ENCODE measurements at regions not wholly inside any gene's neighbourhood (a gene's known extent, or its start where the extent isn't known, plus 50 kb on each side); places are given as distances from the start of the nearest gene placed in this dataset.

DNA sequence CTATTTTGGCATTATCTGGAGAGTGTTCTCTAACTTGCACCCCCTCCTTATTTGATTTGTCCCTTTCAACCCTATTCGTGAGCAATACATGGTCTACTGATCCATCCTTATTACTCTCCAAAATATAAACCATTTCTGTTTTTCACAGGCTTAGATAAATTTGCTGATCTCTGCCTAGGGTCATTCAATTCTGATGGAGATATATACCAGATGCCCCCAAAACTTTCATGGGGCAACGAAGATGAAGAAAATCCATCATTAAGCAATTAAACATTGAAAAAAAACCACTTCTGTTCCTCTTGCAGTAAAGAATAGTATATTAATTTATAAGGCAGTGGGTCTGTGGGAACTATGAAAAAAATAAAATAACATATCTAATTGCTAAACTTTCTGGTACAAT, 313.4 kb downstream of the CASP12 start:
- H3K9me2 ChIP-seq (ENCODE audit: insufficient read depth, low read length) = no peaks in the 10 kb centered on the region
- no peak for DNase-seq (ENCODE audit: low spot score)
- intact Hi-C loops (cut with micrococcal nuclease; ENCODE audit: unreplicated experiment) = no loop called here
- BruUV-seq (replicated peaks) = no TSS peak
- no peak overlapping the region for H3K27ac ChIP-seq (ENCODE audit: low read depth, low read length, poor library complexity, severe bottlenecking)
- ChIA-PET CTCF (ENCODE audit: unreplicated experiment) (no interaction called here), POLR2A (no interaction called here)
- H3K4me3 ChIP-seq (ENCODE audit: low read depth, low read length, poor library complexity, severe bottlenecking) = no peak overlapping the region
- no peaks in the 10 kb centered on the region for H3K9me3 ChIP-seq (ENCODE audit: low read length)
- H2AFZ ChIP-seq (ENCODE audit: low read length) = no peak overlapping the region
- no peaks in the 10 kb centered on the region for H3K79me2 ChIP-seq (ENCODE audit: insufficient read depth, low read depth, low read length)
- H3K4me2 ChIP-seq (ENCODE audit: low read length) = no peak overlapping the region
- no peak for TF ChIP-seq CTCF (conservative IDR thresholded peaks at IDR 0.05; ENCODE audit: low read length)
- no peak for TF ChIP-seq EZH2phosphoT487 (IDR thresholded peaks at IDR 0.05; ENCODE audit: borderline replicate concordance, low read depth, low read length)
- H4K20me1 ChIP-seq (ENCODE audit: insufficient read depth, low read length) = no peaks in the 10 kb centered on the region
- no peaks in the 10 kb centered on the region for H3K4me1 ChIP-seq (ENCODE audit: insufficient read depth, low read length, poor library complexity, severe bottlenecking)
- H3K36me3 ChIP-seq (ENCODE audit: insufficient read depth, low read length) = no peaks in the 10 kb centered on the region

- intact Hi-C loops (cut with micrococcal nuclease; ENCODE audit: unreplicated experiment) = no loop called here
- no TSS peak for BruUV-seq (replicated peaks)
- H3K9me2 ChIP-seq (ENCODE audit: insufficient read depth, low read length) = no peaks in the 10 kb centered on the region
- DNase-seq (ENCODE audit: low spot score) = no peak
- CTCF ChIA-PET (ENCODE audit: unreplicated experiment) = no interaction called here
- no peaks in the 10 kb centered on the region for H3K9me3 ChIP-seq (ENCODE audit: low read length)
- no peak overlapping the region for H3K4me3 ChIP-seq (ENCODE audit: low read depth, low read length, poor library complexity, severe bottlenecking)
- no peaks in the 10 kb centered on the region for H4K20me1 ChIP-seq (ENCODE audit: insufficient read depth, low read length)
- H2AFZ ChIP-seq (ENCODE audit: low read length) = no peak overlapping the region
- no peak for TF ChIP-seq CTCF (conservative IDR thresholded peaks at IDR 0.05; ENCODE audit: low read length)
- TF ChIP-seq EZH2phosphoT487 (IDR thresholded peaks at IDR 0.05; ENCODE audit: borderline replicate concordance, low read depth, low read length) = no peak
- no peak overlapping the region for H3K4me2 ChIP-seq (ENCODE audit: low read length)
- H3K27ac ChIP-seq (ENCODE audit: low read depth, low read length, poor library complexity, severe bottlenecking) = no peak overlapping the region
- H3K79me2 ChIP-seq (ENCODE audit: insufficient read depth, low read depth, low read length) = no peaks in the 10 kb centered on the region
- H3K4me1 ChIP-seq (ENCODE audit: insufficient read depth, low read length, poor library complexity, severe bottlenecking) = no peaks in the 10 kb centered on the region
- H3K36me3 ChIP-seq (ENCODE audit: insufficient read depth, low read length) = no peaks in the 10 kb centered on the region
- POLR2A ChIA-PET = no interaction called here
These were observed 314.4 kb downstream of the CASP12 start for GRCh38 chr11:104583857-104584256.

DNA sequence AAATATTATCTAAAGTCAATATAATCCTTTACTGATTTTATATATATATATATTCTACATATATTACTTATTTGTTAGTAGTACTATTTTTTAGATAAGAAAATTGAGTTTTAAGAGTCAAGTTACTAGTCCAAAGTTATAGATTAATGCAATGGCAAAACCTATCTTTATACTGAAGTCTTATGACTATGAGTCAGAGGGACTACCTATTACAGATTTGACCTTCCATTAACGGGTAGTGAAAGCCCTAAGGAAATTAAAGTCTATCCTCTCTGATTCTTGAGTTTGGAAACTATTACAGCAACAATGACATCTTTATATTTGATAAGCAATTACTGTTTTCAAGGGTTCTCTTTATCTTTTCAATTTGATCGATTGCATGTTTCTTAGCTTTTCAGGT, 315.8 kb downstream of the CASP12 start:
- CTCF ChIA-PET (ENCODE audit: unreplicated experiment) = no interaction called here
- H3K9me3 ChIP-seq (ENCODE audit: low read length) = no peaks in the 10 kb centered on the region
- TF ChIP-seq EZH2phosphoT487 (IDR thresholded peaks at IDR 0.05; ENCODE audit: borderline replicate concordance, low read depth, low read length) (no peak), CTCF (conservative IDR thresholded peaks at IDR 0.05; ENCODE audit: low read length) (no peak)
- no peaks in the 10 kb centered on the region for H3K4me1 ChIP-seq (ENCODE audit: insufficient read depth, low read length, poor library complexity, severe bottlenecking)
- H3K79me2 ChIP-seq (ENCODE audit: insufficient read depth, low read depth, low read length) = no peaks in the 10 kb centered on the region
- no peaks in the 10 kb centered on the region for H3K36me3 ChIP-seq (ENCODE audit: insufficient read depth, low read length)
- no peaks in the 10 kb centered on the region for H3K9me2 ChIP-seq (ENCODE audit: insufficient read depth, low read length)
- H3K27ac ChIP-seq (ENCODE audit: low read depth, low read length, poor library complexity, severe bottlenecking) = no peak overlapping the region
- BruUV-seq (replicated peaks) = no TSS peak
- DNase-seq (ENCODE audit: low spot score) = no peak
- intact Hi-C loops (cut with micrococcal nuclease; ENCODE audit: unreplicated experiment) = no loop called here
- POLR2A ChIA-PET = no interaction called here
- H4K20me1 ChIP-seq (ENCODE audit: insufficient read depth, low read length) = no peaks in the 10 kb centered on the region
- no peak overlapping the region for H3K4me2 ChIP-seq (ENCODE audit: low read length)
- no peak overlapping the region for H3K4me3 ChIP-seq (ENCODE audit: low read depth, low read length, poor library complexity, severe bottlenecking)
- H2AFZ ChIP-seq (ENCODE audit: low read length) = no peak overlapping the region
